HUDEP-2 (cell line): ENCODE measurements at regions not wholly inside any gene's neighbourhood (a gene's known extent, or its start where the extent isn't known, plus 50 kb on each side); places are given as distances from the start of the nearest gene placed in this dataset.

Source experiments
- DNase-seq, 76 experiments: peaks; one replicate each; lab custom pipeline; 2025; ENCODE audit not compliant: unreplicated experiment in 76 of 76; lab: John Stamatoyannopoulos, UW

GRCh38 chr2:228722311-228722710, 540.8 kb upstream of the SPHKAP start:
- no peak for DNase-seq

GRCh38 chr2:228720895-228721294, 539.4 kb upstream of the SPHKAP start:
- no peak for DNase-seq

GRCh38 chr2:228709788-228710371, 528.4 kb upstream of the SPHKAP start:
- no peak for DNase-seq

GRCh38 chr2:228707846-228708245, 526.4 kb upstream of the SPHKAP start:
- no peak for DNase-seq

- DNase-seq: no peak
Measured at GRCh38 chr2:228705318-228705717, 523.8 kb upstream of the SPHKAP start.

GRCh38 chr2:228703152-228703551, 521.7 kb upstream of the SPHKAP start:
- DNase-seq: no peak

GRCh38 chr2:228701506-228701905, 520.0 kb upstream of the SPHKAP start:
- DNase-seq: no peak

- DNase-seq: no peak
Measured at GRCh38 chr2:228700638-228701037, 519.2 kb upstream of the SPHKAP start.

GRCh38 chr2:228699888-228700287, 518.4 kb upstream of the SPHKAP start:
- DNase-seq: no peak

GRCh38 chr2:228699400-228699799, 517.9 kb upstream of the SPHKAP start:
- DNase-seq: no peak

- DNase-seq: no peak
Measured at GRCh38 chr2:228698963-228699362, 517.5 kb upstream of the SPHKAP start.

GRCh38 chr2:228697456-228697855, 516.0 kb upstream of the SPHKAP start:
- no peak for DNase-seq

- DNase-seq: no peak
Measured at GRCh38 chr2:228690681-228691080, 509.2 kb upstream of the SPHKAP start.

GRCh38 chr2:228689053-228689452, 507.6 kb upstream of the SPHKAP start:
- DNase-seq: no peak

GRCh38 chr2:228688007-228688645, 506.6 kb upstream of the SPHKAP start:
- no peak for DNase-seq

GRCh38 chr2:228681979-228682378, 500.5 kb upstream of the SPHKAP start:
- DNase-seq: no peak

GRCh38 chr2:228681426-228681825, 499.9 kb upstream of the SPHKAP start:
- no peak for DNase-seq

- no peak for DNase-seq
Measured at GRCh38 chr2:228678110-228678509, 496.6 kb upstream of the SPHKAP start.

GRCh38 chr2:228675646-228676045, 494.2 kb upstream of the SPHKAP start:
- no peak for DNase-seq

- DNase-seq: no peak
Measured at GRCh38 chr2:228675091-228675490, 493.6 kb upstream of the SPHKAP start.

- no peak for DNase-seq
Measured at GRCh38 chr2:228673876-228674554, 492.5 kb upstream of the SPHKAP start.

GRCh38 chr2:228669690-228670089, 488.2 kb upstream of the SPHKAP start:
- no peak for DNase-seq
